Activated naive CD8-positive, alpha-beta T cell treated with anti-CD3 and anti-CD28 coated beads for 36 hours (primary cell): ENCODE measurements at regions not wholly inside any gene's neighbourhood (a gene's known extent, or its start where the extent isn't known, plus 50 kb on each side); places are given as distances from the start of the nearest gene placed in this dataset.

Experiments used
- DNase-seq: peaks from one replicate; pipeline ENCODE4 v3.0.0; 2021
- H3K27ac Mint-ChIP-seq: one replicate; pipeline ENCODE4 v1.8.0; 2022; ENCODE audit warnings: mild to moderate bottlenecking, moderate library complexity, mixed read lengths
- H3K27me3 Mint-ChIP-seq: one replicate; pipeline ENCODE4 v1.8.0; 2022; ENCODE audit warnings: mild to moderate bottlenecking, mixed read lengths
- H3K36me3 Mint-ChIP-seq: one replicate; pipeline ENCODE4 v1.8.0; 2021; ENCODE audit warnings: mild to moderate bottlenecking, mixed read lengths
- H3K4me1 Mint-ChIP-seq: one replicate; pipeline ENCODE4 v1.8.0; 2021; ENCODE audit warnings: mixed read lengths
- H3K4me3 Mint-ChIP-seq: one replicate; pipeline ENCODE4 v1.8.0; 2022; ENCODE audit warnings: mild to moderate bottlenecking, moderate library complexity, mixed read lengths
- H3K9me3 Mint-ChIP-seq: one replicate; pipeline ENCODE4 v1.8.0; 2022; ENCODE audit warnings: mixed read lengths

DNA sequence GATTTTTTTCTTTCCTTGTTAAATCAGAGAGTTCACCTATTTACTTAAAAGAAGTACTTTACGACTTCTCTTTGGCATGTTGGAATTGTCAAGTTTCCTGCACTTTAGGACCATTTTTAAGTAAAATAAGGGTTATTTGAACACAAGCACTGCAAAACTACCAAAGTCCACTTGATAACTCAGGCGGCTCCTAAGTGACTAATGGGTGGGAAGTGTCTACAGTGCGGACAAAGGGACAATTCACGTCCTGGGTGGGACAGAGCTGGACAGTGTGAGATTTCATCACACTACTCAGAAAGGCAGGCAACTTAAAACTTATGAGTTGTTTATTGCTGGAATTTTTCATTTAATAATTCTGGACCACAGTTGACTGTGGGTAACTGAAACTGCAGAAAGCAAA, 590.2 kb upstream of the UBE2E2 start:
- Mint-ChIP-seq H3K36me3 (no peaks in the 10 kb centered on the region), H3K27ac (no peak overlapping the region), H3K4me1 (no peaks in the 10 kb centered on the region), H3K4me3 (no peak overlapping the region), H3K27me3 (no peaks in the 10 kb centered on the region), H3K9me3 (peaks cover 1% of the 10 kb centered on the region)
- DNase-seq = no peak

DNA sequence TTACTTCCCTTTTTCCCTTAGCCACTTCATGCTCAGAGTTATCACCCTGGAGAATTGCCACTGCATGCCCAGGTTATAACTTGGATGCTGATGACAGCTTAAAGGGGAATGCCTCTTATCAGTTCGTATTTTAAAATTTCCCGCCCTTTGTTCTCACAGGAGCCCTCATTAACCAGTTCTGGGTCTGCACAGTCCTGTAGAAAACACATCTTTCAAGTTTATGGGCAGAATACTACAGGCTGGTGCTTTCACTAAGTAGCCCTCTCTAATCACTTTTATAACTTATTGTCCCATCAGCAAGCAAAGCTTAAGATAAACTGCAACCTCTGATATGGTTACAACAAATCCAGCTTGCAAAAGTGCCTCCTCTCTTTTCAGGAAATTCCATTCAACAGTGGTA, 587.3 kb upstream of the UBE2E2 start:
- Mint-ChIP-seq H3K9me3 (peaks cover 1% of the 10 kb centered on the region), H3K27me3 (peaks cover 3% of the 10 kb centered on the region), H3K4me3 (no peak overlapping the region), H3K36me3 (no peaks in the 10 kb centered on the region), H3K4me1 (no peaks in the 10 kb centered on the region), H3K27ac (no peak overlapping the region)
- no peak for DNase-seq

DNA sequence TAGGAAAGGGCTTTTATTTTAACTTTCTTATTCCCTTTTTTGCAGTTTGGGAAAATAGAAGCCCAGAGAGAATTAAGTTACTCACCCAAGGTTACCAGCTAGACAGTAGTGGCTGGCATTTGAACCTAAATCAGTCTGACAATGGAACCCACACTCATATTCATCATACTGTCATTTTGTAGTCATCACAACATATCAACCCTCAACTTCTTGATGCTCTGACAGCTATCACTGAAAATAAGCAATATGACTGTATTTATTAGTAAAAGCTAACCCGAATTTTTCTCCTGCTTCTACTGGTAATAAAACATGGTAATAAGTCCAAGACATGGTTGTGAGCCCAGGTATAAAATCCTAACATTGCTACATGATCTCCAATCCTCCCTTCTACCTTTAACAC, 585.8 kb upstream of the UBE2E2 start:
- H3K27me3 Mint-ChIP-seq = peaks cover 3% of the 10 kb centered on the region
- no peak for DNase-seq
- no peaks in the 10 kb centered on the region for H3K9me3 Mint-ChIP-seq
- no peaks in the 10 kb centered on the region for H3K36me3 Mint-ChIP-seq
- no peak overlapping the region for H3K27ac Mint-ChIP-seq
- no peaks in the 10 kb centered on the region for H3K4me1 Mint-ChIP-seq
- H3K4me3 Mint-ChIP-seq = no peak overlapping the region

DNA sequence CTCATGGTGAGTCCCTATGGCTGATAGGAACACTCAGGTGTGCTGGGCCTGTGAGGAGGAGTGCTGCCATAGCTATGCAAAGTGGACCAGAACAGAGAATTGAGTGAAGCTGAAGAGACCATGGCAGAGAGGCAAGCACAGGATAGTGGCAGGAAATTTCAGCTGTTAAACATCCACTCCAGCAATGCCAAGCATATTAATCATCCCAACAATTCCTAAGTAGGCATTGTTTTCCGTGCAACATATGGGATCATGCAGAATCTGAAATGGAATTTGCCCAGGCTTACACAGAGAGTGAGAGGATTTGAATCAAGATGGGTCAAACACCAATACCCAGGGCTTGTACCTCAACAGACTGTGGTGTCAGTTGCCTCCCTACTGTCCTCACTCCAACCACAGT, 582.6 kb upstream of the UBE2E2 start:
- no peak overlapping the region for H3K4me3 Mint-ChIP-seq
- no peak overlapping the region for H3K27ac Mint-ChIP-seq
- H3K27me3 Mint-ChIP-seq = peaks cover 3% of the 10 kb centered on the region
- peaks cover 4% of the 10 kb centered on the region for H3K9me3 Mint-ChIP-seq
- H3K36me3 Mint-ChIP-seq = no peaks in the 10 kb centered on the region
- DNase-seq = no peak
- H3K4me1 Mint-ChIP-seq = no peaks in the 10 kb centered on the region

DNA sequence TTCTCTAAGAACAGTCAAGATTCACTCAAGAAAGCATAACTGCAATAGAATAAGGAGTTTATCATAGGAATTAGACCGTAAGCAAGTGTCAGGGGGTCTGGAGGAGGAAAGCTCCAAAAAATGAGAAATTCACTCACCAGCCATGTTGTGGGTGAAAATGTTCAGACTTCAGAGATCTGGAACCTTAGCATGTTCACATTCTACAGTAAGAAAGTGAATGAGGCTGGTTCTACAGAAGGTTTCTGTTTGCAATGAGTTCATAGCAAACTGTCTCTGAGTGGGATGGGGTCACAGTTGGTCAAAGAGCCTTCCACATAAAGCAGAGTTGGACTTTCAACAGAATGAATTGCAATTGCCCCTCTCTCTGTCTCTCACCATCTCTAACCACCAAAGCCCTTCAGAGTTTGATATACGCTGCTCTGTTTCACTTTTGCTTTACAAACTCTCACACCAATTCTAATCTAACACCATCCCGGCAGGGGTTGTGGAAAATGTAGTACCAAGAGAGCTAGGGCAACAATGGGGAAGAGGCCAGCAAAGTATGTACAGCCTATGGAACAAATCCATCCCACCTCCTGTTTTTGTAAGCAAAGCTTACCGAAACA, 581.8 kb upstream of the UBE2E2 start:
- H3K9me3 Mint-ChIP-seq = peaks cover 4% of the 10 kb centered on the region
- H3K4me3 Mint-ChIP-seq = no peak overlapping the region
- peaks cover 3% of the 10 kb centered on the region for H3K27me3 Mint-ChIP-seq
- H3K27ac Mint-ChIP-seq = no peak overlapping the region
- no peaks in the 10 kb centered on the region for H3K36me3 Mint-ChIP-seq
- no peak for DNase-seq
- no peaks in the 10 kb centered on the region for H3K4me1 Mint-ChIP-seq

DNA sequence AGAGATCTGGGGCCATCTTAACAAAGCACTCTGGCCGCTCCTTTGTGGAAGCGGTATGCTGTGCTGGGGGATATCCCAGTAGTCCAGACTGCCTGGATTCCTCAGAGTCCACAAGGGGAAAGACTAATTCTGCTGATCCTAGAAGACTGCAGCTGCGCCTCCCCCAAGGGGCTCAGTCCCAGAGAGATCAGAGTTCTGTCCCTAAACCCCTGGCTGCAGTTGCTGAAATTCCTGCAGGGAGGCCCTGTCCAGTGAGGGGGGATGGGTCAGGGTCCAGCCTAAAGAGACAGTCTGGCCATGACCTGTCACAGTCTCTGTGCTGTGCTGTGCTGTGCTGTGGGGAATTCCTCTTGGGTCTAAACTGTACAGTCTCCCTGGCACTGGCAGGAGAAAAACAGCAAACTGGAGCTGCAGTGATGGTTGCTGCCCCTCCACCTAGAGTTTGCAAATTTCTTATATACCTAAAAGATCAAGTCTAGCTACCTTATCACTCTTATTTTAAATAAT, 575.1 kb upstream of the UBE2E2 start:
- no peaks in the 10 kb centered on the region for H3K36me3 Mint-ChIP-seq
- DNase-seq = no peak
- H3K27me3 Mint-ChIP-seq = no peaks in the 10 kb centered on the region
- H3K4me1 Mint-ChIP-seq = no peaks in the 10 kb centered on the region
- H3K9me3 Mint-ChIP-seq = peaks cover 8% of the 10 kb centered on the region
- no peak overlapping the region for H3K4me3 Mint-ChIP-seq
- H3K27ac Mint-ChIP-seq = no peak overlapping the region

DNA sequence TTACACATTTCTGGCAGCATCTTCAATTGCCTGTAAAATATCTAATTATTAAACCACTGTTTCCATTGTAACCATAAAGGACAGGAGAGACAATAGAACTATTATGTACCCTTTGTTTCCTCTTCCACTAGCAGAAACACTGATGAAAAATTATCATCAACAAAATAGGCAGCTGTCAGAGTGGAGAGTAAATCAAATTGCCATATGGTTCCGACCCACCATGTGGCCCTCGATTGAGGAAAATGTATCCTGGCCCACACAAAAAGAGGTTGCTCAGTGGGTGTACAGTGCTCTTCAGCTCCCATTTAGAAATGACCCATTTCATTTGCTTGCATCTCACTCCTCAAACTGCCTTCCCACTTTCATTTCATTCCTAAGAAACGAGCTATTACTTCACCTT, 570.6 kb upstream of the UBE2E2 start:
- Mint-ChIP-seq H3K36me3 (no peaks in the 10 kb centered on the region), H3K4me3 (no peak overlapping the region), H3K4me1 (no peaks in the 10 kb centered on the region), H3K27me3 (no peaks in the 10 kb centered on the region), H3K27ac (no peak overlapping the region), H3K9me3 (peaks cover 4% of the 10 kb centered on the region)
- no peak for DNase-seq

DNA sequence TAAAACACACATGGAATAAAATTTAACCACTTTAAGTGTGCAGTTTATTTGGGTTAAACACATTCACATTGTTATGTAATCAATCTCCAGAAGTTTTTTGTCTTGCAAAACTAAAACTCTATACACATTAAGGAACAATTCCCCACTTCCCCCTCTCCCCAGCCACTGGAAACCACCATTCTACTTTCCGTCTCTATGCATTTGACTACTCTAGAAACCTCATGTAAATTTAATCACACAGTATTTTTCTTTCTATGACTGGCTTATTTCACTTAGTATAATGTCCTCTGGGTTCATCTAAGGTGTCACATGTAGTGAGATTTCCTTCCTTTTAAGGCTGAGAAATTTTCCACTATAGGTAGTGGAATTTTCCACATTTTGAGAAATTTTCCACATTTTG, 568.7 kb upstream of the UBE2E2 start:
- no peaks in the 10 kb centered on the region for H3K27me3 Mint-ChIP-seq
- no peaks in the 10 kb centered on the region for H3K36me3 Mint-ChIP-seq
- peaks cover 6% of the 10 kb centered on the region for H3K9me3 Mint-ChIP-seq
- H3K4me1 Mint-ChIP-seq = no peaks in the 10 kb centered on the region
- no peak overlapping the region for H3K27ac Mint-ChIP-seq
- H3K4me3 Mint-ChIP-seq = no peak overlapping the region
- no peak for DNase-seq

DNA sequence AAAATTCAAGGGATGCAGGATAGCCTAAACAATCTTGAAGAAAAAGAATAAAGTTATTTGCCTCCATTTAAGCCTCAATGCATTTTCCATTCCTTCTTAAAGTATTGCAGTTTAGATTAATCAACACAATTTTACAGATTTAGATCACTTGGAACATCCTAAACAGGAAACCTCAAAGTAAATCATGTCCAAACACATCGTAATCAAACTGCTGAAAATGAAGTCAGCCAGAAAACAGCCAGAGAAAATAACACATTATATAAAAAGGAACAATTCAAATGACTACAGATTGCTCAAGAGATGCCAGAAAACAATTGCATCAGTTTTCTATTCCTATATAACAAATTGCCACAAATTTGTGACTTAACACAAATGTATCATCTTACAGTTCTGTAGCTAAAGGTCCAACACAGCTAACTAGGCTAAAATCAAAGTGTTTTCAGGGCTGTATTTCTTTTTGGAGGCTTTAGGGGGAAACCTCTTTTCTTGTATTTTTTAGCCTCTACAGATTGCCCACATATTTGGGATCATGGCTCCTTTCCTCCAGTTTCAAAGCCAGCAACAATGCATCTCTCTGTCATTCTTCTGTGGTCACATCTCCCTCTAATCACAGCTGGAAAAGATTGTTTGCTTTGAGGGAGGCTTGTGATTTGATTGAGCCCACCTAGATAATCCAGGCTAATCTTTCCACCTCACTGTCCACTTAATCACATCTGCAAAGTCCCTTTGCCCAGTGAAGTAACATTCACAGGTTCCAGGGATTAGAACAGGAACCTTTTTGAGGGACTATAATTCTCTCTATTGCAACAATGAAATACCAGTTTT, 543.3 kb upstream of the UBE2E2 start:
- H3K4me3 Mint-ChIP-seq = no peak overlapping the region
- DNase-seq = no peak
- H3K9me3 Mint-ChIP-seq = no peaks in the 10 kb centered on the region
- H3K36me3 Mint-ChIP-seq = no peaks in the 10 kb centered on the region
- H3K4me1 Mint-ChIP-seq = no peaks in the 10 kb centered on the region
- no peaks in the 10 kb centered on the region for H3K27me3 Mint-ChIP-seq
- no peak overlapping the region for H3K27ac Mint-ChIP-seq

DNA sequence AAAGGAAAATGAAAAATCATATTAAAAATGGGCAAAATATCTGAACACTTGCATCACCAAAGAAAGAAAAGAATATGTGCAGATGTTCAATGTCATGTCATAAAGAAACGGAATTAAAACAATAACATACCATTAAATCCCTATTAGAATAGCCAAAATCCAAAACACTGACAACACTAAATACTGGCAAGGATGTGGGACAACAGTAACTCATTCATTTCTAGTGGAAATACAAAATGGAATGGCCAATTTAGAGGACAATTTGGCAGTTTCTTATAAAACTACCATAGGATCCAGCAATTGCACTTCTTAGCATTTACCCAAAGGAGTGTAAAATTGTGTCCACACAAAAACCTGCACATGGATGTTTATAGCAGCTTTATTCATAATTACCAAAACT, 542.5 kb upstream of the UBE2E2 start:
- H3K4me3 Mint-ChIP-seq = no peak overlapping the region
- no peaks in the 10 kb centered on the region for H3K4me1 Mint-ChIP-seq
- no peaks in the 10 kb centered on the region for H3K27me3 Mint-ChIP-seq
- H3K27ac Mint-ChIP-seq = no peak overlapping the region
- no peaks in the 10 kb centered on the region for H3K9me3 Mint-ChIP-seq
- H3K36me3 Mint-ChIP-seq = no peaks in the 10 kb centered on the region
- DNase-seq = no peak

DNA sequence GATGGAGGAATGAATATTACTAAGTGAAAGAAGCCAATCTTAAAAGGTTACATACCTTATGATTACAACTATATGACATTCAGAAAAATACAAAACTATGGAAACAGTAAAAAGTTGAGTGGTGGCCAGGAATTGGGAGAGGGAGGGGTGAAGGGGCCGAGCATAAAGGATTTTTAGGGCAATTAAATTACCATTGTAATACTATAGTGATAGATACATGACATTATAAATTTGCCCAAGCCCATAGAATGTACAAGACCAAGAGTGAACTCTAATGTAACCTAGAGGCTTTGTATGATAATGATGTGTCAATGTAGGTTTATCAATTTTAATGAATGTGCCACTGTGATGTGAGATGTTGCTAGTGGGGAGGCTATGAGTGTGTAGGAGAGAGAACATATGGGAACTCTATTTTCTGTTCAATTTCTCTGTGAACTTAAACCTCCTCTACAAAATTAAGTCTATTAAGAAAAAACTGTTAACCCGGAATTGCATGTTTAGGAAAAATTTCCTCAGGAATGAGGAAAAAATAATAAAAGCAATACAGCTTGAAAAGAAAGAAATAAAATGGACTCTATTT, 541.9 kb upstream of the UBE2E2 start:
- DNase-seq = no peak
- Mint-ChIP-seq H3K36me3 (no peaks in the 10 kb centered on the region), H3K9me3 (no peaks in the 10 kb centered on the region), H3K4me1 (no peaks in the 10 kb centered on the region), H3K4me3 (no peak overlapping the region), H3K27me3 (no peaks in the 10 kb centered on the region), H3K27ac (no peak overlapping the region)

DNA sequence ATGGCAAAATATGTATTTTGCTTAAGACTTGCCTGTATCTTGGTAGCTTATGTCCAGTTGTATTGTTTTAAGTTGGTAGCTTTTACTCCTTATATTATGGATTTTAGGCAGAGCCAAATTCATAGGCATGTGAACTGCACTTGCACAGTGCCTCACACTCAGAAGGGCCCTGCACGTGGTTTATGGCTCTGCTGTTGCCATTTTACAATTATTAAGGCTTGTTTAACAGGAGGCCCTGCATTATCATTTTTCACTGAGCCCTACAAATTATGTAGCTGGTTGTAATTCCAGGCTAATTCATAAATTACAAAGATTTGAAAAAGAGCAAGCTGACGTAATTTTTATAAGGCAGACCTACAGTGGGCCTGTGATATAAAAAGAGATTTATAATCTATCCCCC, 537.6 kb upstream of the UBE2E2 start:
- no peak for DNase-seq
- no peaks in the 10 kb centered on the region for H3K9me3 Mint-ChIP-seq
- H3K36me3 Mint-ChIP-seq = no peaks in the 10 kb centered on the region
- H3K4me3 Mint-ChIP-seq = no peak overlapping the region
- H3K27me3 Mint-ChIP-seq = no peaks in the 10 kb centered on the region
- H3K27ac Mint-ChIP-seq = no peak overlapping the region
- no peaks in the 10 kb centered on the region for H3K4me1 Mint-ChIP-seq

DNA sequence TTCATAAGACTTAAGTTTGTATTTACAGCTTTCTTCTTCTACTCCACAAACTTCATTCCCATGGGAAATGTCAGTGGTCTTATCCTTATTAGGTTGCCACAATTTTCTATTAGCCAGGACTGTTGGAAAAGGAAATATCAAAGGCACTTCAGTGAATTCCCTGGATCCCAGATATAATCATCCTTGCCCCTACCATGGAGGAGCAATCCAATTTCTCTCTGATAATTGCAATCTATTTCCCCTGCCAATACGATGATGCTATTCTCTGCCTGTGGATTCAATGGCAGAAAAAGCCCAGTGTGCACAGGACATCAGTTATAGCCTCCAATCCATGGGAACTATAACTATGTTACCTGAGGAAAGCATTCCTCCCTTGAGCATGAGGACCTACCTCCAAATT, 536.4 kb upstream of the UBE2E2 start:
- Mint-ChIP-seq H3K27me3 (no peaks in the 10 kb centered on the region), H3K9me3 (no peaks in the 10 kb centered on the region), H3K36me3 (no peaks in the 10 kb centered on the region), H3K27ac (no peak overlapping the region), H3K4me3 (no peak overlapping the region), H3K4me1 (no peaks in the 10 kb centered on the region)
- no peak for DNase-seq

DNA sequence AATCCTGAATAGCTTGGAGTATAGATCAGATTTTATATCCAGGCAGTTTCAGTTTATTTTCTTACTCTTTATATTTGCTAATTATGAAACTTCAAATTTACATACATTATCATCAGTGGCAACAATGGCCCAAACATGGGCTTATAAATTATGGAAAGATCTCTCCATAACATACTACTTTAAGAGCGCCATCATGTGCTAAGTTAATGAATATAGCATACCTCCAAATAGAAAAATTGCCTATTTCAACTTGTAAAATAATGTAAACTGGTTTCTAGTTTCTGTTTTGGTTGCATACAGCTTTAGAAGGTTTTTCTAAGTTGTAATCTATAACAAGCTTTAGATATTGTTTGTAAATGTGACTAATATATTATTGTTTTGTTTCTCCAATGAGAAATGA, 531.3 kb upstream of the UBE2E2 start:
- DNase-seq = no peak

DNA sequence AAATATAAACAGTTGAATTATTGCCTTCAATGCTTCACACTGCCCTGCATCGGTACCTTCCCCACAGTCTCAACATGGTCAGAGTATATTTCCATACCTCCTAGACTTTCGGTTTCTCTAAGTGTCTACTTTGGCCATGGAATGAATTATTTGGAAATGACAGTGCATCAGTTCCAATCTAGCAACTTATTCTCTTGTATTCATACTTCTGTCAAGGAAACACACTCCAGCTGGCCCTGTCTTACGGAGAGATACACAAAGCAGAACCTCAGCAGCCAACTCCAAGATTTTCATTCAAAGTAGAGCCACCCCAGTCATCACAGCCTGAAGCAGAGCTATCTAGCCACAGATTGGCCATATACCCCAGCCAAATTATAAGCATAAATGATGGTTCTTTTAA, 518.4 kb upstream of the UBE2E2 start:
- Mint-ChIP-seq H3K36me3 (no peaks in the 10 kb centered on the region), H3K27ac (no peak overlapping the region), H3K4me3 (no peak overlapping the region), H3K4me1 (no peaks in the 10 kb centered on the region), H3K27me3 (peaks cover 4% of the 10 kb centered on the region), H3K9me3 (peaks cover 8% of the 10 kb centered on the region)
- DNase-seq = no peak

More for the DNA sequence above, 531.3 kb upstream of the UBE2E2 start:
- H3K4me1 Mint-ChIP-seq = no peaks in the 10 kb centered on the region
- H3K36me3 Mint-ChIP-seq = no peaks in the 10 kb centered on the region
- no peaks in the 10 kb centered on the region for H3K27me3 Mint-ChIP-seq
- no peak overlapping the region for H3K4me3 Mint-ChIP-seq
- peaks cover 2% of the 10 kb centered on the region for H3K9me3 Mint-ChIP-seq
- H3K27ac Mint-ChIP-seq = no peak overlapping the region

DNA sequence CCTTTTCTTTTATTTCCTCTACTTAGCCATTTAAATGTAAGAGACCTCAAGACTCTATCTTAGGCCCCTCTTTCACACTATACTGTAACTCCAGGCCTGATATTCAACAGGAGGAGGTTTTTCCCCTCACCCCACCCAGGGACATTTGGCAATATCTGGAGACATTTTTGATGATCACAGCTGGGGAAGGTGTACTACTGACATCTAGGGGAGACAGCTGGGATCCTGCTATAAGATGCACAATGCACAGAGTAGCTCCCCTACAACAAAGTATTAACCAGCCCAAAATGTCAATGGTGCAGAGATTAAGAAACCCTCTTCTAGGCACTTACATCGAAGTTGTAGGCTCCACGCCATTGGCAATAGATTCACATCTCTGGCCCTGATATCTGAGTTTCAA, 517.5 kb upstream of the UBE2E2 start:
- peaks cover 8% of the 10 kb centered on the region for H3K9me3 Mint-ChIP-seq
- H3K27me3 Mint-ChIP-seq = peaks cover 3% of the 10 kb centered on the region
- H3K36me3 Mint-ChIP-seq = no peaks in the 10 kb centered on the region
- no peak for DNase-seq
- H3K4me3 Mint-ChIP-seq = no peak overlapping the region
- no peaks in the 10 kb centered on the region for H3K4me1 Mint-ChIP-seq
- no peak overlapping the region for H3K27ac Mint-ChIP-seq
